K562 (cell line): ENCODE measurements at regions not wholly inside any gene's neighbourhood (a gene's known extent, or its start where the extent isn't known, plus 50 kb on each side); places are given as distances from the start of the nearest gene placed in this dataset.

Source experiments
- ATAC-seq: fragments of 200-7000 bp; cut with Tn5 transposase; 3 replicates; pipeline ENCODE4 v1.9.1; 2020; ENCODE audit warnings: moderate library complexity
- BruUV-seq: library from RNA; stranded (reverse); fragments of 400-500 nt; replicated peaks from 2 replicates; lab custom pipeline; 2021; lab: Mats Ljungman, UMichigan
- CTCF ChIA-PET: fragments of 300-600 bp; formaldehyde crosslinking; extraction: SDS; loops from one replicate; lab custom pipeline; 2021; ENCODE audit warnings: low intra/inter-chr PET ratio; lab: Yijun Ruan, JAX
- POLR2A ChIA-PET: fragments of 300-600, 350-650 bp; sonication (Branson Sonifier 250); formaldehyde crosslinking; extraction: SDS; loops from one replicate; lab custom pipeline; 2021; ENCODE audit warnings: antibody characterized with exemption, inconsistent platforms; lab: Yijun Ruan, JAX
- DNase-seq, 4 experiments: peaks; one replicate each; pipeline versions ENCODE4 v3.0.0 to v3.0.0-alpha.2; 2011 to 2018; ENCODE audit warnings: low spot score in 3 of 4, mixed read lengths in 3 of 4; ENCODE audit errors: extremely low read depth in 1 of 4
- FAIRE-seq: peaks from 2 replicates; lab custom pipeline; 2011; peaks lifted over from hg19 to GRCh38; lab: Jason Lieb, UNC
- H2AFZ ChIP-seq: 2 replicates; pipeline ENCODE4 v1.6.0; 2011; ENCODE audit warnings: low read depth, low read length, control low read depth, inconsistent platforms
- H3K27ac ChIP-seq: fragments of 200-600 bp; 3 replicates; pipeline ENCODE4 v1.8.0; 2011; ENCODE audit warnings: low read depth, mild to moderate bottlenecking, control low read depth, inconsistent platforms, low read length, moderate library complexity, mixed read lengths; ENCODE audit errors: extremely low read depth
- H3K27me3 ChIP-seq, 2 experiments: fragments of 300-600 bp in 1 of 2; 2 replicates in 1 of 2; 3 replicates in 1 of 2; pipeline versions ENCODE4 v1.6.0 to v1.8.0; 2011; ENCODE audit warnings: inconsistent platforms in 2 of 2, low read length in 2 of 2, mild to moderate bottlenecking in 1 of 2, mixed read lengths in 1 of 2, moderate library complexity in 1 of 2; ENCODE audit not compliant: control insufficient read depth in 2 of 2, insufficient read depth in 2 of 2
- H3K36me3 ChIP-seq: fragments of 300-600 bp; 3 replicates; pipeline ENCODE4 v1.8.0; 2011; ENCODE audit warnings: mild to moderate bottlenecking, low read length, inconsistent platforms; ENCODE audit not compliant: control insufficient read depth, insufficient read depth
- H3K4me1 ChIP-seq, 2 experiments: fragments of 200-600 bp in 1 of 2; replicated peaks in 1 of 2; 2 replicates in 1 of 2; 3 replicates in 1 of 2; pipeline versions ENCODE4 v1.5.1 to v1.8.0; 2011; ENCODE audit warnings: inconsistent platforms in 2 of 2, low read length in 2 of 2, mild to moderate bottlenecking in 1 of 2, mixed read lengths in 1 of 2, moderate library complexity in 1 of 2; ENCODE audit not compliant: control insufficient read depth in 2 of 2, insufficient read depth in 2 of 2
- H3K4me2 ChIP-seq: 2 replicates; pipeline ENCODE4 v1.6.1; 2011; ENCODE audit warnings: low read length, control low read depth, inconsistent platforms, mixed read lengths; ENCODE audit not compliant: insufficient read depth
- H3K4me3 ChIP-seq: fragments of 200-600 bp; sonication (generic), shearing (Covaris generic); 2 replicates; pipeline ENCODE4 v1.5.1; 2016; ENCODE audit warnings: control low read depth, inconsistent platforms
- H3K79me2 ChIP-seq: fragments of 200-600 bp; 3 replicates; pipeline ENCODE4 v1.8.0; 2011; ENCODE audit warnings: low read length, inconsistent platforms; ENCODE audit not compliant: control insufficient read depth, insufficient read depth
- H3K9ac ChIP-seq, 2 experiments: 2 replicates each; pipeline versions ENCODE4 v1.6.0 to v1.6.1; 2011; ENCODE audit warnings: low read depth in 2 of 2, low read length in 2 of 2, control low read depth in 1 of 2, inconsistent platforms in 1 of 2, mild to moderate bottlenecking in 1 of 2, mixed read lengths in 1 of 2; ENCODE audit not compliant: insufficient read depth in 1 of 2
- H3K9me1 ChIP-seq: one replicate; pipeline ENCODE4 v1.6.0; 2011; ENCODE audit warnings: inconsistent platforms, mild to moderate bottlenecking, low read length, moderate library complexity; ENCODE audit not compliant: control insufficient read depth, insufficient read depth
- H3K9me3 ChIP-seq: replicated peaks from 2 replicates; pipeline ENCODE4 v1.5.1; 2011; ENCODE audit warnings: low read depth, low read length, inconsistent platforms; ENCODE audit not compliant: control insufficient read depth, insufficient read depth
- H4K20me1 ChIP-seq: replicated peaks from 2 replicates; pipeline ENCODE4 v1.6.1; 2011; ENCODE audit warnings: low read length, inconsistent platforms, mixed read lengths; ENCODE audit not compliant: control insufficient read depth, insufficient read depth
- AFF4 ChIP-seq: sonication (generic); formaldehyde crosslinking; IDR thresholded peaks from 2 replicates; pipeline ENCODE4 v1.8.0; 2023; ENCODE audit warnings: mild to moderate bottlenecking, missing genetic modification reagents
- MBD1 ChIP-seq: fragments of 250-450 bp; sonication (Bioruptor Pico); IDR thresholded peaks from 2 replicates; pipeline ENCODE4 v1.8.0; 2022; ENCODE audit warnings: inconsistent platforms
- MEF2D ChIP-seq: conservative IDR thresholded peaks from 2 replicates; pipeline ENCODE4 v1.6.1; 2016; ENCODE audit warnings: low read depth, missing genetic modification characterization, missing compliant biosample characterization
- NFRKB ChIP-seq: fragments of 450-650 bp; IDR thresholded peaks from 2 replicates; pipeline ENCODE4 v1.6.1; 2016; ENCODE audit warnings: low read depth
- SAFB ChIP-seq: fragments of 200-400 bp; formaldehyde crosslinking; IDR thresholded peaks from 2 replicates; pipeline ENCODE4 v1.6.1; 2017; ENCODE audit warnings: low read depth, low read length, borderline replicate concordance
- THRA ChIP-seq: fragments of 450-650 bp; IDR thresholded peaks from 2 replicates; pipeline ENCODE4 v1.6.1; 2017; ENCODE audit warnings: mild to moderate bottlenecking, moderate library complexity
- ZNF318 ChIP-seq, 2 experiments: fragments of 450-650 bp; IDR thresholded peaks; 2 replicates each; pipeline ENCODE4 v1.6.1; 2016; ENCODE audit warnings: mild to moderate bottlenecking in 2 of 2, borderline replicate concordance in 1 of 2, low read depth in 1 of 2, moderate library complexity in 1 of 2
- WGBS: fragments of 100-300 bp; shearing (Covaris generic); methylation state at CpG from one replicate; pipeline ENCODE4 v1.1.6; 2016; ENCODE audit warnings: low coverage, mixed read lengths; ENCODE audit not compliant: insufficient coverage; ENCODE audit errors: missing lambda C conversion rate; 5-methylcytosine and 5-hydroxymethylcytosine counted together
- in situ Hi-C: fragments of 300-500 bp; cut with MboI; formaldehyde crosslinking; loops from 4 replicates; pipeline ENCODE4 v1.15.0; 2018; ENCODE audit warnings: inconsistent platforms, mixed read lengths
- intact Hi-C: fragments of 100-400 bp; cut with micrococcal nuclease; formaldehyde crosslinking; loops from 2 replicates; pipeline ENCODE4 v1.14.2; 2022

GRCh38 chr10:10542477-10542876 is 475.2 kb upstream of the CELF2 start:
- TF ChIP-seq SAFB (no peak), AFF4 (no peak), THRA (no peak), MEF2D (tag) (no peak), NFRKB (no peak), ZNF318 (IDR thresholded peaks at IDR 0.05; ENCODE audit: borderline replicate concordance in 1 of 2, low read depth in 1 of 2) (no peak), MBD1 (no peak)
- Histone ChIP-seq H3K36me3 (no peaks in the 10 kb centered on the region), H3K9me3 (no peaks in the 10 kb centered on the region), H3K9me1 (no peaks in the 10 kb centered on the region), H3K27ac (no peak overlapping the region), H3K4me1 (no peaks in the 10 kb centered on the region), H3K4me3 (no peak overlapping the region), H2AFZ (no peak overlapping the region), H3K9ac (no peak overlapping the region), H3K4me2 (no peak overlapping the region), H4K20me1 (no peaks in the 10 kb centered on the region), H3K79me2 (no peaks in the 10 kb centered on the region), H3K27me3 (no peaks in the 10 kb centered on the region)
- ChIA-PET CTCF (no interaction called here), POLR2A (no interaction called here)
- FAIRE-seq (no peak), DNase-seq (no peak), ATAC-seq (no peak)
- 0% methylated on average over 1 of the region's 1 CpG for WGBS
- intact Hi-C loops (no loop called here), in situ Hi-C loops (no loop called here)
- BruUV-seq, result no TSS peak
